ENCODE measurements at regions not wholly inside any gene's neighbourhood (a gene's known extent, or its start where the extent isn't known, plus 50 kb on each side); places are given as distances from the start of the nearest gene placed in this dataset.
"Not testable (repeated sequence)": the region's sequence is repeated elsewhere in the genome, so short reads cannot be mapped to it uniquely, and the experiment has no call there.

DNA sequence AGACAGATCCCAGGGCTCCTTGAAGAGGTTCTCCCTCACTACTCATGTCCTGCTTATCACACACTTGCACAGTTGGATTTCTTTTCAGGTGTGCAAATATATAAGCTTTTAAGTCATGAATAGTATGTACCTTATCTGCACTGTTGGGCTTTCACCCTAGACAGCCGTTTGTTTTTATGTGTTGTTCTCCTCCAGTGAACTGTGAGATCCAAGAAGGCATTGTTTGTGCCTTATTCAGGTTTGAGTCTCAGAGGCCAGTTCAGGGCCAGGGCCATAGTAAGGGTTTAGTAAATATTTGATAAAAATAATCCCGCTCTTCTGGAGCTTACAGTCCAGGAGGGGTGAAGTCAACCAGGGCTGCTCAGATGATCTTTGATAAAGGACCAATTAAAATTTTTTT, 480.0 kb downstream of the TMEM38B start:
- no peak for TF ChIP-seq EZH2phosphoT487 (IDR thresholded peaks at IDR 0.05; ENCODE audit: borderline replicate concordance)
- TF ChIP-seq, protein P1, sequence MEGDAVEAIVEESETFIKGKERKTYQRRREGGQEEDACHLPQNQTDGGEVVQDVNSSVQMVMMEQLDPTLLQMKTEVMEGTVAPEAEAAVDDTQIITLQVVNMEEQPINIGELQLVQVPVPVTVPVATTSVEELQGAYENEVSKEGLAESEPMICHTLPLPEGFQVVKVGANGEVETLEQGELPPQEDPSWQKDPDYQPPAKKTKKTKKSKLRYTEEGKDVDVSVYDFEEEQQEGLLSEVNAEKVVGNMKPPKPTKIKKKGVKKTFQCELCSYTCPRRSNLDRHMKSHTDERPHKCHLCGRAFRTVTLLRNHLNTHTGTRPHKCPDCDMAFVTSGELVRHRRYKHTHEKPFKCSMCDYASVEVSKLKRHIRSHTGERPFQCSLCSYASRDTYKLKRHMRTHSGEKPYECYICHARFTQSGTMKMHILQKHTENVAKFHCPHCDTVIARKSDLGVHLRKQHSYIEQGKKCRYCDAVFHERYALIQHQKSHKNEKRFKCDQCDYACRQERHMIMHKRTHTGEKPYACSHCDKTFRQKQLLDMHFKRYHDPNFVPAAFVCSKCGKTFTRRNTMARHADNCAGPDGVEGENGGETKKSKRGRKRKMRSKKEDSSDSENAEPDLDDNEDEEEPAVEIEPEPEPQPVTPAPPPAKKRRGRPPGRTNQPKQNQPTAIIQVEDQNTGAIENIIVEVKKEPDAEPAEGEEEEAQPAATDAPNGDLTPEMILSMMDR (conservative IDR thresholded peaks at IDR 0.05; ENCODE audit: low read length), result no peak
- Histone ChIP-seq H3K4me2 (ENCODE audit: low read depth, low read length, poor library complexity, severe bottlenecking) (no peak overlapping the region), H3K9me2 (replicated peaks; ENCODE audit: low read depth, low read length) (no peaks in the 10 kb centered on the region), H3K4me1 (ENCODE audit: insufficient read depth, low read length, poor library complexity, severe bottlenecking) (no peaks in the 10 kb centered on the region), H3K79me2 (ENCODE audit: insufficient read depth, low read length) (no peaks in the 10 kb centered on the region), H3K4me3 (ENCODE audit: low read length, poor library complexity, severe bottlenecking) (no peak overlapping the region), H4K20me1 (ENCODE audit: insufficient read depth, low read length, poor library complexity, severe bottlenecking) (no peaks in the 10 kb centered on the region), H3K36me3 (ENCODE audit: insufficient read depth, low read length) (no peaks in the 10 kb centered on the region), H3F3A (ENCODE audit: low read depth) (no peaks in the 10 kb centered on the region), H2AFZ (ENCODE audit: low read length) (no peak overlapping the region), H3K9ac (ENCODE audit: low read depth, low read length, poor library complexity, severe bottlenecking) (no peak overlapping the region), H3K27me3 (ENCODE audit: insufficient read depth, low read length, poor library complexity, severe bottlenecking) (no peaks in the 10 kb centered on the region), H3K9me3 (ENCODE audit: insufficient read depth, low read depth, low read length) (no peaks in the 10 kb centered on the region)

DNA sequence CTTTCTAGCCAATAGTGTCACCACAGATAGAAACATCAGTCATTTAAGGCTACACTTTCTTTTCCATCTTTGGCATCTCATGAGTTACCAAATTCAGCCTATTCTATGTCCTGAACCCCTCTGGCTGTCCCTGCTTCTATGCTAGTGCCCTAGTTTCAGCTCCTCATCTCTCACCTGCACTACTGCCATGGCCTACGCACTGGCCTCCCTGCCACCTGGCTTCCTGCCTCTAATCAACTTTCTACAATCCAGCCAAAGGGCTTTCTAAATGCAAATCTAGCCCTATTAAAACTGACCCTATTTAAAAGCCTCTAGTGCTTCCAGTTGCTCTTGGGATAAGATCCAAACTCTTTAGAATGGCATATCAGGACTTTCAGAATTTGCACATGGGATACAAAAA, 482.9 kb downstream of the TMEM38B start:
- Histone ChIP-seq H3K9ac (ENCODE audit: low read depth, low read length, poor library complexity, severe bottlenecking) (no peak overlapping the region), H4K20me1 (ENCODE audit: insufficient read depth, low read length, poor library complexity, severe bottlenecking) (no peaks in the 10 kb centered on the region), H2AFZ (ENCODE audit: low read length) (no peak overlapping the region), H3K27me3 (ENCODE audit: insufficient read depth, low read length, poor library complexity, severe bottlenecking) (no peaks in the 10 kb centered on the region), H3K4me1 (ENCODE audit: insufficient read depth, low read length, poor library complexity, severe bottlenecking) (no peaks in the 10 kb centered on the region), H3F3A (ENCODE audit: low read depth) (no peaks in the 10 kb centered on the region), H3K79me2 (ENCODE audit: insufficient read depth, low read length) (no peaks in the 10 kb centered on the region), H3K4me3 (ENCODE audit: low read length, poor library complexity, severe bottlenecking) (no peak overlapping the region), H3K36me3 (ENCODE audit: insufficient read depth, low read length) (no peaks in the 10 kb centered on the region), H3K4me2 (ENCODE audit: low read depth, low read length, poor library complexity, severe bottlenecking) (no peak overlapping the region), H3K9me3 (ENCODE audit: insufficient read depth, low read depth, low read length) (no peaks in the 10 kb centered on the region), H3K9me2 (replicated peaks; ENCODE audit: low read depth, low read length) (no peaks in the 10 kb centered on the region)
- TF ChIP-seq EZH2phosphoT487 (IDR thresholded peaks at IDR 0.05; ENCODE audit: borderline replicate concordance), result no peak
- TF ChIP-seq, protein P1 (conservative IDR thresholded peaks at IDR 0.05; ENCODE audit: low read length), result no peak

DNA sequence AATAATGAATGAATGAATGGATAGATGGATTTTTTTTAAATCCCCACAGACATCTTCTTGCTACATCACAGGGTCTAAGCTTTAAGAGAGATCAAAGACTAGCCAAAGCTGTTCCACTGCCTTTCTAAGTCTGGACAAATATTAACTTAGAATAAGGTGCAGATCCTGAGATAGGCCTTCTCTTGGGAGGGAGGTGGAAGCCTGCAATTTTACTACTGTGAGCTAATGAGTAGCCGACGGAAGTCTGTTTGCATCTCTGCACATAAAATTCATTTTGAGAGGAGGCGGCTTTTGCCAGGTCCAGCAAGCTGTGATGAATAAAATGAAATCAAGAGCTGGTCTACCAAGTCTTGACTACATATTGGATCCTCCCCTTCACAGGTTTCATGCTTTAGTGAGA, 484.9 kb downstream of the TMEM38B start:
- Histone ChIP-seq H3F3A (ENCODE audit: low read depth) (no peaks in the 10 kb centered on the region), H3K4me2 (ENCODE audit: low read depth, low read length, poor library complexity, severe bottlenecking) (no peak overlapping the region), H3K4me3 (ENCODE audit: low read length, poor library complexity, severe bottlenecking) (no peak overlapping the region), H3K9ac (ENCODE audit: low read depth, low read length, poor library complexity, severe bottlenecking) (no peak overlapping the region), H3K4me1 (ENCODE audit: insufficient read depth, low read length, poor library complexity, severe bottlenecking) (no peaks in the 10 kb centered on the region), H3K27me3 (ENCODE audit: insufficient read depth, low read length, poor library complexity, severe bottlenecking) (no peaks in the 10 kb centered on the region), H3K36me3 (ENCODE audit: insufficient read depth, low read length) (no peaks in the 10 kb centered on the region), H3K9me3 (ENCODE audit: insufficient read depth, low read depth, low read length) (no peaks in the 10 kb centered on the region), H3K9me2 (replicated peaks; ENCODE audit: low read depth, low read length) (no peaks in the 10 kb centered on the region), H3K79me2 (ENCODE audit: insufficient read depth, low read length) (no peaks in the 10 kb centered on the region), H2AFZ (ENCODE audit: low read length) (no peak overlapping the region), H4K20me1 (ENCODE audit: insufficient read depth, low read length, poor library complexity, severe bottlenecking) (no peaks in the 10 kb centered on the region)
- TF ChIP-seq, protein P1 (conservative IDR thresholded peaks at IDR 0.05; ENCODE audit: low read length), result no peak

DNA sequence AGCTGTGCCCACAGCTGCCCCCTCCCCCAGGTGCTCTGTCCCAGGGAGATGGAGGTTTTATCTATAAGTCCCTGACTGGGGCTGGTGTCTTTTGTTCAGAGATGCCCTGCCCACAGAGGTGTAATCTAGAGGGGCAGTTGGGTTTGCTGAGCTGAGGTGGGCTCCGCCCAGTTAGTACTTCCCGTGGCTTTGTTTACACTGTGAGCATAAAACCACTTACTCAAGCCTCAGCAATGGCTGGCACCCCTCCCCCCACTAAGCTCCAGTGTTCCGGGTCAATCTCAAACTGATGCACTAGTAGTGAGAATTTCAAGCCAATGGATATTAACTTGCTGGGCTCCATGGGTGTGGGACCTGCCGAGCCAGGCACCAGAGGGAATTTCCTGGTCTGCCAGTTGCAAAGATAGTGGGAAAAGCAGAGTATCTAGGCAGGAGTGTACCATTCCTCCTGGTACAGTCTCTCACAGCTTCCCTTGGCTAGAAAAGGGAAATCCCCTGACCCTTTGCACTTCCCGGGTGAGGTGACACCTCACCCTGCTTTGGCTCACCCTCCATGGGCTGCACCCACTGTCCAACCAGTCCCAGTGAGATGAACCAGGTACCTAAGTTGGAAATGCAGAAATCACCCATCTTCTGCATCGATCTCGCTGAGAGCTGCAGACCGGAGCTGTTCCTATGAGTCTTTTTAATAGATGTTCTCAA, 509.6 kb downstream of the TMEM38B start:
- not testable (repeated sequence) for H3K4me2 ChIP-seq (ENCODE audit: low read depth, low read length, poor library complexity, severe bottlenecking); H3K9me3 ChIP-seq (ENCODE audit: insufficient read depth, low read depth, low read length); H4K20me1 ChIP-seq (ENCODE audit: insufficient read depth, low read length, poor library complexity, severe bottlenecking); H3K4me3 ChIP-seq (ENCODE audit: low read length, poor library complexity, severe bottlenecking); H3K79me2 ChIP-seq (ENCODE audit: insufficient read depth, low read length); H3K9me2 ChIP-seq (replicated peaks; ENCODE audit: low read depth, low read length); H3K36me3 ChIP-seq (ENCODE audit: insufficient read depth, low read length); H3K27me3 ChIP-seq (ENCODE audit: insufficient read depth, low read length, poor library complexity, severe bottlenecking); H3K9ac ChIP-seq (ENCODE audit: low read depth, low read length, poor library complexity, severe bottlenecking); H2AFZ ChIP-seq (ENCODE audit: low read length); H3F3A ChIP-seq (ENCODE audit: low read depth)
- peaks cover 11% of the 10 kb centered on the region for H3K4me1 ChIP-seq (ENCODE audit: insufficient read depth, low read length, poor library complexity, severe bottlenecking)

Measured in Loucy (cell line).